ENCODE measurements at regions not wholly inside any gene's neighbourhood (a gene's known extent, or its start where the extent isn't known, plus 50 kb on each side); places are given as distances from the start of the nearest gene placed in this dataset.

GRCh38 chr5:165780901-165781300 lies 2275.5 kb downstream of the MAT2B start:
- no peak for TF ChIP-seq CTCF (IDR thresholded peaks at IDR 0.05)
- no peak for TF ChIP-seq POLR2A (IDR thresholded peaks at IDR 0.05)
